Ovary (tissue), 7 donors: ENCODE measurements at regions not wholly inside any gene's neighbourhood (a gene's known extent, or its start where the extent isn't known, plus 50 kb on each side); places are given as distances from the start of the nearest gene placed in this dataset.

Source experiments
- DNase-seq, 5 donors: peaks; one replicate each; pipeline ENCODE4 v3.0.0-alpha.2; 2019 to 2020
- H3K27ac ChIP-seq, 2 donors: fragments of 200-600 bp; one replicate each; pipeline versions ENCODE4 v1.5.1 to v1.8.0; 2019 to 2022
- H3K27me3 ChIP-seq: fragments of 200-600 bp; one replicate; pipeline ENCODE4 v1.8.0; 2022
- H3K36me3 ChIP-seq: fragments of 200-600 bp; sonication (generic); one replicate; pipeline ENCODE4 v1.5.1; 2019
- H3K4me1 ChIP-seq: one replicate; pipeline ENCODE4 v1.8.1; 2013; ENCODE audit warnings: mild to moderate bottlenecking, moderate library complexity; ENCODE audit not compliant: insufficient read depth
- H3K4me3 ChIP-seq: fragments of 200-600 bp; sonication (generic); one replicate; pipeline ENCODE4 v1.5.1; 2017
- H3K9me3 ChIP-seq, 2 donors: fragments of 200-600 bp in 1 of 2; sonication (generic) in 1 of 2; one replicate each; pipeline versions ENCODE4 v1.5.1 to v1.8.1; 2013 to 2019; ENCODE audit warnings: mild to moderate bottlenecking in 1 of 2, moderate library complexity in 1 of 2
- EP300 ChIP-seq: sonication (generic); formaldehyde crosslinking; IDR thresholded peaks from one replicate; pipeline ENCODE4 v1.6.1; 2017; ENCODE audit warnings: antibody characterized with exemption
- POLR2A ChIP-seq: fragments of 450-650 bp; IDR thresholded peaks from one replicate; pipeline ENCODE4 v1.6.1; 2017; ENCODE audit warnings: antibody characterized with exemption, mild to moderate bottlenecking, moderate library complexity
- WGBS, 3 donors: extraction: QIAGEN DNeasy Blood & Tissue Kit in 1 of 3; methylation state at CpG; one replicate each; pipeline versions ENCODE4 v1.1.5 to v1.1.7; 2013 to 2017; 5-methylcytosine and 5-hydroxymethylcytosine counted together
- intact Hi-C, 4 donors: fragments of 100-400 bp; cut with DNase I; formaldehyde crosslinking; loops; one replicate each; pipeline versions ENCODE4 v1.11.0 to v1.15.1; 2022 to 2023
- TF ChIP-seq, protein P1 (sequence below), 3 donors: fragments of 450-650 bp in 2 of 3; fragments of 200-600 bp in 1 of 3; IDR thresholded peaks; one replicate each; pipeline versions ENCODE4 v1.5.1 to v1.8.0; 2016 to 2022; ENCODE audit warnings: antibody characterized with exemption in 3 of 3, mild to moderate bottlenecking in 1 of 3
- donor health status: DM: no; HTN: no; CAD: no; lungs with moderate emphysema.
- donor health status: DM: no; HTN: no; CAD: no.
- donor health status: Bipolar disorder and iron deficiency.
- donor health status: DM: no; HTN: no; CAD: no.
- donor health status: DM: yes; HTN: yes; CAD: no.

DNA sequence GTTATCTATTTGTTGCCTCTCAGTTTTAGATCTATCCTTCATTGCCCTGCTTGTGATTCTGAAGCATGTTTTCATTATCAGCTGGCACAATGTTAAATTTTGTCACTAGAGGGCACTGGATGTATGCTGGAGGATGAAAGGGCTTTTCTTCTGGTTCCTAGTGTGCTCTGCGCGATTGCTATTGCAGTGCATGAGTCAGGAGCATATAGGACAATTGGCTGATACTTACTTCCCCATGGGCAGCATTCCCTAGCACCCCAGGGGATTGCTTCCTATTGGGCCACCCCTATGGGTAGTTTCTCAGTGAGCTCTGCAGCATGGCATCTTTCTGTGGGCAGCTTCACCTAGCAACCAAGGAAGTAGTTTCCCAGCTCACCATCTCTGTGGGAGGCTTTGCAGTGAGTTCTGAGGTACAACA is 280.3 kb upstream of the SYNCRIP start:
- Histone ChIP-seq H3K36me3 (no peaks in the 10 kb centered on the region), H3K4me1 (peaks cover 2% of the 10 kb centered on the region), H3K27ac (no peak overlapping the region), H3K27me3 (no peaks in the 10 kb centered on the region), H3K9me3 (no peaks in the 10 kb centered on the region), H3K4me3 (no peak overlapping the region)
- TF ChIP-seq POLR2A, result no peak
- TF ChIP-seq, protein P1, sequence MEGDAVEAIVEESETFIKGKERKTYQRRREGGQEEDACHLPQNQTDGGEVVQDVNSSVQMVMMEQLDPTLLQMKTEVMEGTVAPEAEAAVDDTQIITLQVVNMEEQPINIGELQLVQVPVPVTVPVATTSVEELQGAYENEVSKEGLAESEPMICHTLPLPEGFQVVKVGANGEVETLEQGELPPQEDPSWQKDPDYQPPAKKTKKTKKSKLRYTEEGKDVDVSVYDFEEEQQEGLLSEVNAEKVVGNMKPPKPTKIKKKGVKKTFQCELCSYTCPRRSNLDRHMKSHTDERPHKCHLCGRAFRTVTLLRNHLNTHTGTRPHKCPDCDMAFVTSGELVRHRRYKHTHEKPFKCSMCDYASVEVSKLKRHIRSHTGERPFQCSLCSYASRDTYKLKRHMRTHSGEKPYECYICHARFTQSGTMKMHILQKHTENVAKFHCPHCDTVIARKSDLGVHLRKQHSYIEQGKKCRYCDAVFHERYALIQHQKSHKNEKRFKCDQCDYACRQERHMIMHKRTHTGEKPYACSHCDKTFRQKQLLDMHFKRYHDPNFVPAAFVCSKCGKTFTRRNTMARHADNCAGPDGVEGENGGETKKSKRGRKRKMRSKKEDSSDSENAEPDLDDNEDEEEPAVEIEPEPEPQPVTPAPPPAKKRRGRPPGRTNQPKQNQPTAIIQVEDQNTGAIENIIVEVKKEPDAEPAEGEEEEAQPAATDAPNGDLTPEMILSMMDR (IDR thresholded peaks at IDR 0.05), result peak; percentile 46 to 69 (median 48)
- WGBS, 3 donors, result 0 to 4% (median 3%) methylated on average over 2 of the region's 2 CpGs
- peak in 4 of 5 donors; percentile 33 to 49 (median 38) for DNase-seq
- intact Hi-C loops, result loop anchor here in 1 of 4 donors (2.0 kb wide), 1 partner anchor 1014 kb away; the partner anchor contains the start of gene HTR1E

DNA sequence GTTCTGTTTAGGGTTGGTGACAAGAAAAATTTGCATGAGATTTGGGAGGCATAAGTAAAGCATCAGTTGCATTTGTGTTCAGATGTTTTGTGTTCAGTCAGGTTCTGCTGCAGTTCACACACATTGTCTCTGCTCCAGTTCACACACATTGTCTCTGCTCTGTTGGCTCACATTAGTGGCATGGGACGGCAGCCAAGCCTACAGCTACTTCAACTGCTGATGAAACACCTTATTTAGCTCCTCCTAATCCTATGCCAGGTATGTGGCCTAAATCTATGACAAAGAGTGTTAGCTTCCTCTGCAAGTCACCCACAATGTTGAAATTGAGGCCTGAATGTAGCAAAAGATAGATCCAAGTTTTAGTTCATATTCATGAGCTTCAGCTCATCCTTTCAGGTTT is 278.1 kb upstream of the SYNCRIP start:
- H3K4me3 ChIP-seq, result no peak overlapping the region
- DNase-seq, result no peak
- H3K27me3 ChIP-seq, result no peaks in the 10 kb centered on the region
- TF ChIP-seq EP300 (no peak), POLR2A (no peak)
- TF ChIP-seq, protein P1 (IDR thresholded peaks at IDR 0.05), result no peak
- H3K4me1 ChIP-seq, result peaks cover 2% of the 10 kb centered on the region
- no peak overlapping the region for H3K27ac ChIP-seq
- WGBS, 3 donors, result 72 to 81% (median 74%) methylated on average over 1 of the region's 1 CpG
- H3K36me3 ChIP-seq, result no peaks in the 10 kb centered on the region
- H3K9me3 ChIP-seq, result no peaks in the 10 kb centered on the region
- intact Hi-C loops, result no loop called here

DNA sequence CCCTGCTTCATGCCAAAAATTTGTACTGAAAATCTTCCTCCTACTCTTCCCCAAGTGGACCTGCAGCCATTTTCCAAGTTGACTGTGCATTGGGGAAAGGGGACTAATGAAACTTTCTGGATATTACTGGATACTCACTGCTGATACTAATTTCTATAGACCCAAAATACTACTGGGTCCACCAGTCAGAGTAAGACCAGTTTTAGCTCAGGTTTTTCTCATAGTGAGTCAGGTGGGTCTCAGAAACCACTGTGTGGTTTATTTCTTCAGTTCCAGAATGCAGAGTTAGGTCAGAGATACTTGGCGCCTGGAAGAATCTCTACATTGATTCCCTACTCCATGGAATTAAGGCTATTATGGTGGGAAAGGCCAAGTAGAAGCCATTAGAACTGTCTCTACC is 274.8 kb upstream of the SYNCRIP start:
- H3K27ac ChIP-seq, result no peak overlapping the region
- H3K4me1 ChIP-seq, result peaks cover 2% of the 10 kb centered on the region
- WGBS, 3 donors, result 92 to 100% (median 96%) methylated on average over 1 of the region's 1 CpG
- no peak overlapping the region for H3K4me3 ChIP-seq
- H3K36me3 ChIP-seq, result no peaks in the 10 kb centered on the region
- no peak for DNase-seq
- no peaks in the 10 kb centered on the region for H3K27me3 ChIP-seq
- intact Hi-C loops, result no loop called here
- TF ChIP-seq, protein P1 (IDR thresholded peaks at IDR 0.05), result no peak
- TF ChIP-seq EP300 (no peak), POLR2A (no peak)
- H3K9me3 ChIP-seq, result no peaks in the 10 kb centered on the region

DNA sequence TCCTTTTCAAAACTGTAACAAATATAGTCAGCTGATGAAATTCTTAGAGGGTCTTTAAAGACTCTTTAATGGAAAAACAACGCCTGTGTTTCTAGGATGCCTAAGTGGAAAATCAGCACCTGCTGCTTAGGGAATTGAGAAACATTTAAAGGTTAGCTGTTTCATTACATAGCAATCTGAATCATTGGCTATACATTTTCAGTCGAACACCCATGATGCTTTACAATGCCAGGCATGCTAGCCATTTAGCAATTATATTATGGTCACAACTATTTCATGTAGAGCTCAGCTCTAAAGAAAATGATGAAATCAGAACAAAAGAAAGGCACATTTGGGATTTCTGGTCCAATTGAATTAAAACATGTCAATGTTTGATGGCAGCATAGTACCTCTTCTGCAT is 270.3 kb upstream of the SYNCRIP start:
- H3K4me1 ChIP-seq, result no peaks in the 10 kb centered on the region
- DNase-seq, result no peak
- no peaks in the 10 kb centered on the region for H3K36me3 ChIP-seq
- WGBS, 3 donors, result 83 to 84% (median 84%) methylated on average over 2 of the region's 2 CpGs
- TF ChIP-seq EP300 (no peak), POLR2A (no peak)
- TF ChIP-seq, protein P1 (IDR thresholded peaks at IDR 0.05), result no peak
- intact Hi-C loops, result no loop called here
- no peaks in the 10 kb centered on the region for H3K9me3 ChIP-seq
- H3K4me3 ChIP-seq, result no peak overlapping the region
- H3K27me3 ChIP-seq, result no peaks in the 10 kb centered on the region
- no peak overlapping the region for H3K27ac ChIP-seq

DNA sequence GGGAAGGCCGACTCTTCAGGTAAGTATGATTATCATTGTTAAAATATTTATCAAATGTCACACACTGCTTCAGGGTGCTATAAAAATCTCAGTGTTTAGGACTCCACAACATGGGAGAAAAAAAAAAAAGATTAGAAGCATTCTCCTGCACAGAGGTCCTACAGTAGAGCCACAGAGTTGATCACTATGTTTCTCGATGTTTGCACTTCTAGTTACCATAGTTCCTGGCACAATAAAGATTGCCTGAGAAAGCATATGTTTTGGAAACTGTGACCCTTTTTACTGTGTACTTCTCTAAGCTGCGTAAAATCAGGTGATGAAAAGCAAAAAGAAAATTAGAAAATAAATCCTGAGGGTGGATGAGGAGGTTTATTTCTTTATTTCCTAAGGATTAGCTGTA is 269.9 kb upstream of the SYNCRIP start:
- Histone ChIP-seq H3K27ac (no peak overlapping the region), H3K27me3 (no peaks in the 10 kb centered on the region), H3K36me3 (no peaks in the 10 kb centered on the region), H3K9me3 (no peaks in the 10 kb centered on the region), H3K4me1 (no peaks in the 10 kb centered on the region), H3K4me3 (no peak overlapping the region)
- intact Hi-C loops, result no loop called here
- 75 to 83% (median 79%) methylated on average over 3 of the region's 3 CpGs for WGBS, 3 donors
- no peak for DNase-seq
- no peak for TF ChIP-seq EP300
- TF ChIP-seq, protein P1 (IDR thresholded peaks at IDR 0.05), result no peak
- TF ChIP-seq POLR2A, result no peak
